HCT116 (cell line): ENCODE measurements at regions not wholly inside any gene's neighbourhood (a gene's known extent, or its start where the extent isn't known, plus 50 kb on each side); places are given as distances from the start of the nearest gene placed in this dataset.

ENCODE experiments used
- ATAC-seq: fragments of 200-7000 bp; cut with Tn5 transposase; 2 replicates; pipeline ENCODE4 v1.9.1; 2020; ENCODE audit warnings: mild to moderate bottlenecking, moderate library complexity
- BruUV-seq: library from RNA; stranded (reverse); fragments of 400-500 nt; replicated peaks from 2 replicates; lab custom pipeline; 2021; lab: Mats Ljungman, UMichigan
- CTCF ChIA-PET: fragments of 300-600 bp; sonication (Branson Sonifier 250); formaldehyde crosslinking; loops from one replicate; lab custom pipeline; 2021; ENCODE audit warnings: antibody characterized with exemption; lab: Charles Lee
- POLR2A ChIA-PET: fragments of 300-600, 350-600 bp; sonication (Branson Sonifier 250); formaldehyde crosslinking; loops from one replicate; lab custom pipeline; 2021; ENCODE audit warnings: antibody characterized with exemption; lab: Charles Lee
- RAD21 ChIA-PET, 2 experiments: fragments of 300-600 bp; sonication (Branson Sonifier 250); formaldehyde crosslinking; loops; one replicate each; lab custom pipeline; 2023; ENCODE audit warnings: low total read pairs in 2 of 2; ENCODE audit not compliant: uncharacterized antibody in 2 of 2, unreplicated experiment in 2 of 2, low non-redundant PET in 1 of 2; lab: Charles Lee
- DNase-seq: peaks from one replicate; pipeline ENCODE4 v3.0.0-alpha.2; 2010; ENCODE audit warnings: low read depth, low spot score
- H2AFZ ChIP-seq: fragments of 200-600 bp; shearing (Covaris generic), sonication (generic); 2 replicates; pipeline ENCODE4 v1.6.1; 2017; ENCODE audit warnings: low read depth, mixed run types, mixed read lengths, antibody characterized with exemption, low read length; ENCODE audit not compliant: poor library complexity, severe bottlenecking
- H3K27ac ChIP-seq: 2 replicates; pipeline ENCODE4 v1.5.1; 2012; ENCODE audit warnings: low read depth, low read length
- H3K27me3 ChIP-seq: fragments of 200-600 bp; sonication (generic); 2 replicates; pipeline ENCODE4 v1.6.1; 2016; ENCODE audit warnings: mixed run types, low read length, mixed read lengths; ENCODE audit not compliant: insufficient read depth
- H3K36me3 ChIP-seq, 2 experiments: fragments of 200-500 bp in 1 of 2; fragments of 200-600 bp in 1 of 2; sonication (Bioruptor generic) in 1 of 2; sonication (generic) in 1 of 2; 2 replicates each; pipeline versions ENCODE4 v1.5.1 to v1.6.1; 2014 to 2016; ENCODE audit warnings: low read length in 2 of 2, inconsistent platforms in 1 of 2, mixed read lengths in 1 of 2, mixed run types in 1 of 2; ENCODE audit not compliant: insufficient read depth in 2 of 2, control insufficient read depth in 1 of 2
- H3K4me1 ChIP-seq, 2 experiments: fragments of 200-600 bp in 1 of 2; sonication (generic) in 1 of 2; 2 replicates each; pipeline versions ENCODE4 v1.5.1 to v1.6.1; 2012 to 2017; ENCODE audit warnings: low read length in 2 of 2, inconsistent platforms in 1 of 2, mild to moderate bottlenecking in 1 of 2, mixed read lengths in 1 of 2, mixed run types in 1 of 2, moderate library complexity in 1 of 2; ENCODE audit not compliant: insufficient read depth in 2 of 2, control insufficient read depth in 1 of 2
- H3K4me2 ChIP-seq: fragments of 200-600 bp; sonication (generic); 2 replicates; pipeline ENCODE4 v1.6.1; 2017; ENCODE audit warnings: mixed run types, low read length, mixed read lengths
- H3K4me3 ChIP-seq, 2 experiments: fragments of 200-600 bp in 1 of 2; sonication (generic) in 1 of 2; replicated peaks in 1 of 2; 2 replicates each; pipeline ENCODE4 v1.5.1; 2011 to 2016; ENCODE audit warnings: low read length in 2 of 2, control low read depth in 1 of 2, low read depth in 1 of 2, mild to moderate bottlenecking in 1 of 2, mixed read lengths in 1 of 2, mixed run types in 1 of 2
- H3K79me2 ChIP-seq: fragments of 200-600 bp; sonication (generic); 2 replicates; pipeline ENCODE4 v1.6.1; 2017; ENCODE audit warnings: mild to moderate bottlenecking, mixed run types, low read length, moderate library complexity, mixed read lengths; ENCODE audit not compliant: insufficient read depth
- H3K9ac ChIP-seq: fragments of 200-600 bp; sonication (generic); 2 replicates; pipeline ENCODE4 v1.6.1; 2016; ENCODE audit warnings: low read length, mixed read lengths
- H3K9me2 ChIP-seq: fragments of 200-600 bp; sonication (generic), shearing (Covaris generic); 2 replicates; pipeline ENCODE4 v1.6.1; 2017; ENCODE audit warnings: mixed run types, mild to moderate bottlenecking, moderate library complexity; ENCODE audit not compliant: insufficient read depth
- H3K9me3 ChIP-seq, 2 experiments: fragments of 200-500 bp in 1 of 2; fragments of 200-600 bp in 1 of 2; sonication (Bioruptor generic) in 1 of 2; sonication (generic) in 1 of 2; 2 replicates each; pipeline ENCODE4 v1.6.1; 2014 to 2017; ENCODE audit warnings: low read length in 2 of 2, mixed read lengths in 2 of 2, inconsistent platforms in 1 of 2, low read depth in 1 of 2, mild to moderate bottlenecking in 1 of 2, mixed run types in 1 of 2, moderate library complexity in 1 of 2; ENCODE audit not compliant: control insufficient read depth in 1 of 2, insufficient read depth in 1 of 2
- H4K20me1 ChIP-seq: fragments of 200-600 bp; sonication (generic), shearing (Covaris generic); 2 replicates; pipeline ENCODE4 v1.6.1; 2017; ENCODE audit warnings: mixed run types, mild to moderate bottlenecking, moderate library complexity; ENCODE audit not compliant: insufficient read depth
- CEBPB ChIP-seq: IDR thresholded peaks from 2 replicates; pipeline ENCODE4 v1.6.1; 2012; ENCODE audit warnings: low read depth
- CTCF ChIP-seq, 3 experiments: fragments of 200-600 bp in 1 of 3; sonication (generic) in 1 of 3; IDR thresholded peaks in 2 of 3; conservative IDR thresholded peaks in 1 of 3; 2 replicates each; pipeline ENCODE4 v1.5.1; 2012 to 2017; ENCODE audit warnings: low read depth in 2 of 3, low read length in 2 of 3, antibody characterized with exemption in 1 of 3, borderline replicate concordance in 1 of 3, control low read depth in 1 of 3, mild to moderate bottlenecking in 1 of 3, mixed read lengths in 1 of 3, mixed run types in 1 of 3, moderate library complexity in 1 of 3; ENCODE audit not compliant: insufficient read depth in 1 of 3
- EGR1 ChIP-seq: IDR thresholded peaks from 2 replicates; pipeline ENCODE4 v1.6.1; 2012; ENCODE audit warnings: low read depth
- ELF1 ChIP-seq: IDR thresholded peaks from 2 replicates; pipeline ENCODE4 v1.6.1; 2012; ENCODE audit warnings: low read depth, borderline replicate concordance
- EZH2 ChIP-seq: fragments of 200-600 bp; sonication (generic); IDR thresholded peaks from 2 replicates; pipeline ENCODE4 v1.6.1; 2017; ENCODE audit warnings: antibody characterized with exemption, mixed run types
- EZH2phosphoT487 ChIP-seq: fragments of 200-600 bp; IDR thresholded peaks from 2 replicates; pipeline ENCODE4 v1.6.1; 2018; ENCODE audit warnings: antibody characterized with exemption, borderline replicate concordance
- FOSL1 ChIP-seq: IDR thresholded peaks from 2 replicates; pipeline ENCODE4 v1.6.1; 2012; ENCODE audit warnings: low read depth
- JUND ChIP-seq: IDR thresholded peaks from 2 replicates; pipeline ENCODE4 v1.6.1; 2012
- MAX ChIP-seq: IDR thresholded peaks from 2 replicates; pipeline ENCODE4 v1.6.1; 2012
- POLR2AphosphoS5 ChIP-seq: IDR thresholded peaks from 2 replicates; pipeline ENCODE4 v1.6.1; 2011; ENCODE audit warnings: mild to moderate bottlenecking, low read depth, low read length, moderate library complexity
- RAD21 ChIP-seq: IDR thresholded peaks from 2 replicates; pipeline ENCODE4 v1.6.1; 2012; ENCODE audit warnings: low read depth, mild to moderate bottlenecking
- REST ChIP-seq: IDR thresholded peaks from 2 replicates; pipeline ENCODE4 v1.6.1; 2012; ENCODE audit warnings: low read depth
- SP1 ChIP-seq: IDR thresholded peaks from 2 replicates; pipeline ENCODE4 v1.6.1; 2012; ENCODE audit warnings: low read depth
- SRF ChIP-seq: IDR thresholded peaks from 2 replicates; pipeline ENCODE4 v1.6.1; 2012; ENCODE audit warnings: low read depth
- YY1 ChIP-seq: IDR thresholded peaks from 2 replicates; pipeline ENCODE4 v1.6.1; 2011; ENCODE audit warnings: low read length, low read depth, moderate library complexity, mild to moderate bottlenecking; ENCODE audit not compliant: insufficient replicate concordance; ENCODE audit errors: extremely low read depth
- ZBTB33 ChIP-seq: IDR thresholded peaks from 2 replicates; pipeline ENCODE4 v1.6.1; 2011; ENCODE audit warnings: mild to moderate bottlenecking, low read length, moderate library complexity; ENCODE audit not compliant: insufficient replicate concordance; ENCODE audit errors: extremely low read depth
- ZFX ChIP-seq: fragments of 450-650 bp; IDR thresholded peaks from 2 replicates; pipeline ENCODE4 v1.6.1; 2017
- ZNF274 ChIP-seq: fragments of 200-500 bp; sonication (Bioruptor generic); IDR thresholded peaks from 2 replicates; pipeline ENCODE4 v1.6.1; 2014; ENCODE audit warnings: mild to moderate bottlenecking, low read depth, low read length, inconsistent platforms
- intact Hi-C: fragments of 100-400 bp; cut with micrococcal nuclease; formaldehyde crosslinking; loops from 2 replicates; pipeline ENCODE4 v1.10.0; 2022

- no peaks in the 10 kb centered on the region for H3K9me2 ChIP-seq
- H3K27me3 ChIP-seq, result no peaks in the 10 kb centered on the region
- CTCF ChIA-PET, result no interaction called here
- no peak overlapping the region for H3K4me3 ChIP-seq
- H2AFZ ChIP-seq, result no peak overlapping the region
- no peak overlapping the region for H3K4me2 ChIP-seq
- DNase-seq, result no peak
- POLR2A ChIA-PET, result no interaction called here
- H3K36me3 ChIP-seq, result no peaks in the 10 kb centered on the region
- no peaks in the 10 kb centered on the region for H3K4me1 ChIP-seq
- no peak overlapping the region for H3K27ac ChIP-seq
- H3K9me3 ChIP-seq, result no peaks in the 10 kb centered on the region
- no peak for ATAC-seq
- H4K20me1 ChIP-seq, result no peaks in the 10 kb centered on the region
- no peak overlapping the region for H3K9ac ChIP-seq
- no TSS peak for BruUV-seq
- intact Hi-C loops, result no loop called here
- no peak for TF ChIP-seq CEBPB
- no peak for TF ChIP-seq EGR1
- TF ChIP-seq CTCF (IDR thresholded peaks at IDR 0.05 in 2 of 3, conservative IDR thresholded peaks at IDR 0.05 in 1 of 3; ENCODE audit: borderline replicate concordance in 1 of 3, insufficient read depth in 1 of 3, low read depth in 2 of 3, low read length in 2 of 3), result no peak
- TF ChIP-seq RAD21, result no peak
- no peak for TF ChIP-seq SP1
- TF ChIP-seq YY1, result no peak
- no peak for TF ChIP-seq ELF1
- no peak for TF ChIP-seq POLR2AphosphoS5
- no peak for TF ChIP-seq SRF
- TF ChIP-seq ZBTB33, result no peak
- TF ChIP-seq EZH2phosphoT487, result no peak
- TF ChIP-seq MAX, result no peak
- no peak for TF ChIP-seq FOSL1
- no peak for TF ChIP-seq REST
- no peak for TF ChIP-seq ZNF274
- TF ChIP-seq EZH2, result no peak
- TF ChIP-seq ZFX, result no peak
- no peak for TF ChIP-seq JUND
- no peaks in the 10 kb centered on the region for H3K79me2 ChIP-seq
- RAD21 ChIA-PET, result no interaction called here
Measured at GRCh38 chr7:135842446-135843179, 94.0 kb upstream of the FAM180A start.
